GM18873 (cell line): ENCODE measurements at regions not wholly inside any gene's neighbourhood (a gene's known extent, or its start where the extent isn't known, plus 50 kb on each side); places are given as distances from the start of the nearest gene placed in this dataset.
"Not testable (repeated sequence)": the region's sequence is repeated elsewhere in the genome, so short reads cannot be mapped to it uniquely, and the experiment has no call there.

Source experiments
- ATAC-seq: cut with Tn5 transposase; IDR thresholded peaks from one replicate; pipeline ENCODE4 v1.9.1; 2021; ENCODE audit warnings: mild to moderate bottlenecking, moderate library complexity, moderate number of reproducible peaks; ENCODE audit not compliant: unreplicated experiment, low FRiP score

GRCh38 chr1:177739780-177740179, 230.1 kb downstream of the SEC16B start:
- no peak for ATAC-seq

GRCh38 chr1:177737456-177737855, 232.4 kb downstream of the SEC16B start:
- no peak for ATAC-seq

DNA sequence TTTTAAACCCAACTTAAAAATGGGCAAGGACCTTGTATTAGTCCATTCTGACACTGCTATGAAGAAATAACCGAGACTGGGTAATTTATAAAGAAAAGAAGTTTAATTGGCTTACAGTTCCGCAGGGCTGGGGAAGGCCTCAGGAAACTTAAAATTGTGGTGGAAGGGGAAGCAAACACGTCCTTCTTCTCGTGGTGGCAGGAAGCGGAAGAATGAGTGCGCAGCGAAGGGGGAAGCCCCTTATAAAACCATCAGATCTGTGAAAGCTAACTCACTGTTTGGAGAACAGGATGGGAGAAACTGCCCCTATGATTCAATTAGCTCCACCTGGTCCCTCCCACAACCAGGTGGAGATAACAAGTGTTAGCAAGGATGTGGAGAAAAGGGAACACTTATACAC, 237.7 kb downstream of the SEC16B start:
- no peak for ATAC-seq

DNA sequence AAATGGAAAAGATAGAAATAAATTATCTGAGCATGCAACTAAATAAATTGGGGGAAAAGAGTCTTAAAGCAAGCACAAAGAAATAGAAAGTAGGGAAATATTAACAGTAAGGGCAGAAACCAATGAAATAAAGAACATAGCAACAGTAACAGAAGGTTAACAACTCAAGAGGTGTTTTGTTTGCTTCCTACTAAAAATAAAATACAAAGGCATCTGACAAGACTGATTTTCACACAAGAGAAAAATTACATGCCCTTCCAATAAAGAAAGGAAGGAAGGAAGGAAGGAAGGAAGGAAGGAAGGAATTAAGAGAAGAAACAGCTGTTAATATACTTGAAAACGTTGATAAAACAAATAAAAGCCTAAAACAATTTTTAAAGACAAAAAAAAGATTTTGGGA, 240.2 kb downstream of the SEC16B start:
- no peak for ATAC-seq

DNA sequence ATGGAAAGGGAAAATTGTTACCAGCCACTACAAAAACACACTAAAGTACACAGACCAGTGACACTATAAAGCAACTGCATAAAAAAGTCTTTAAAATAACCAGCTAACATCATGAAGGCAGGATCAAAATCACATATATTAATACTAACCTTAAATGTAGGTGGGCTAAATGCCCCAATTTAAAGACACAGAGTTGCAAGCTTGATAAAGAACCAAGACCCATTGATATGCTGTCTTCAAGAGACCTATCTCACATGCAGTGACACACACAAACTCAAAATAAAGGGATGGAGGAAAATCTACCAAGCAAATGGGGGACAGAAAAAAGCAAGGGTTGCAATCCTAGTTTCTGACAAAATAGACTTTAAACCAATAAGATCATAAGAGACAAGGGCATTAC, 246.3 kb downstream of the SEC16B start:
- ATAC-seq: no peak

DNA sequence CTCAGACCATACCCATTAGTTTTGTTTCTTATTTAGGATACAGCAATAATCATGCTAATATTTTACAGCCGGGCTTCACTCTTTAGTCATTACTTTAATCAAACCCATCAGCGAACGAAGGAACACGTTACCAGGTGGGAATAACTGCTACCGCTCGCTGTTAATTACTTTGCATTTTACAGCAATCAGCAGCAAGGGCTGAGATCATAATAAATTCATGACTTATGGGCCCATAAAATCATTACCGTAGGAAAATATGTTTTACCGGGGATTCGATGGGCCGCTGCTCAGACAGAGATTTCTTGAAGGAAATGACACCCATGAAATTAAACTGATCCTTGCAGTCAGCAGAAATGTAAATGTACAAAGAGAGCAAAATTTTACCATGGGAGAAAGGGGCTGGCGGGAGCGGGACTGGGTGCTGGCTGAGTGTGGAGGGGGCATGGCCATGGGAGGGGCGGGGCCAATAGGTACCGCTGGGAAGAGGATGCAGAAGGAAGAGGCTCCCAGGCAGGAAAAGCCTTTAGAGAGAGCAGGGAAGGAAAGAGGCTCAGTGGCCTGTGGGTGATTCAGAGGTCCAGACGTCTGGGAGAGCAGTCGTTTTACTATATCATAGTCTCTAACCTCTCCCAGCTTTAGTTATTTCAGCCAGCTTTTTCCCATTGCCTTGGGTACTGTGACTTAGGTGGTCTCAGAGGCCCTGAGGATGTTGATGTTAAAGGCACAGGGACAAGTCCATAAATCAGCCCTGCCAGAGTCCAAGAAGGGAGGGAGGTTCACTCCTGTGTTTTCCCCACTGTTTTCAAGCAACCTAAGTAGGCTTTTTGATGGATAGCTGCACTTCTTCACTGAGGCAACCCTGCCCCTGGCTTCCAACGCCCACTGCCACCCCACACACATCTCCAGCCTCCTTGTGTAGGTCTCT, 258.9 kb downstream of the SEC16B start:
- no peak for ATAC-seq

- ATAC-seq: no peak
Observed at GRCh38 chr1:177708406-177708805, 261.5 kb downstream of the SEC16B start.

DNA sequence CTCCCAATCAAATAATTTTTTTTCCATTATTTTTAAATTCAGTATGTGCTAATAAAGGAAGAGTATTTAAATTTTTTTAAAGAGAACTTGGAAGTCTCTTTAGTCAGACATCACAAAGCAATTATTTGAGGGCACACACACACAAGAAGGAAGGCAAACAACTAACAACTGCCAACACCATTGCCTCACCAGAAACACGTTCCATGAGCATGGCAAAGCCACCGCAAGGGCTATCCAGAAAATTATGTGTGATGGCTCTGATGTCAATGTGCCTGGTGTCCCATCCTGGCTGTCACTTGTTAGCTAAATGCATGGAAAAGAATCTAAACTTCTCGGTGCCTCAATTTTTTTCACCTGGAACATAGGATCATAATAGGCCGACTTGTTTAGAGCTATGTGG, 262.9 kb downstream of the SEC16B start:
- no peak for ATAC-seq

DNA sequence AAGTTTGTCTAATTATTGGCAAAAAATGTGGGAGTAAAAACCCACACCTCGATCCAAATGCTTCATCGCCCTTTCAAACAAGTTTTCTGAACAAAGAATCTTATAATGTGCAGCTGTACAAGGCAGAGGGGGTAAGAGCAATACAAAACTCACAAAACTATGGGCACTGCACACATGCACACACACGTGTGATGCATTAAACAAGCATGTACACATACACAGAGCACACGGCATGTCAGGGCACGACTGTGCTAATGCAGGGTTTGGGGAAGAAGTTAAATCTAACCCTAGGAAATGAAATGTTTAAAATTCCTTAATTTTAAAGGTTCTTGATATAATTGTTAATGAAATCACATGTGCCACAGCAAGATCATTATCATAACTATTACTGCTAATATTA, 264.0 kb downstream of the SEC16B start:
- no peak for ATAC-seq

- ATAC-seq: no peak
Observed at GRCh38 chr1:177703888-177704446, 265.9 kb downstream of the SEC16B start.

GRCh38 chr1:177701654-177702353, 268.1 kb downstream of the SEC16B start:
- no peak for ATAC-seq

- no peak for ATAC-seq
Observed at GRCh38 chr1:177700856-177701255, 269.0 kb downstream of the SEC16B start.

DNA sequence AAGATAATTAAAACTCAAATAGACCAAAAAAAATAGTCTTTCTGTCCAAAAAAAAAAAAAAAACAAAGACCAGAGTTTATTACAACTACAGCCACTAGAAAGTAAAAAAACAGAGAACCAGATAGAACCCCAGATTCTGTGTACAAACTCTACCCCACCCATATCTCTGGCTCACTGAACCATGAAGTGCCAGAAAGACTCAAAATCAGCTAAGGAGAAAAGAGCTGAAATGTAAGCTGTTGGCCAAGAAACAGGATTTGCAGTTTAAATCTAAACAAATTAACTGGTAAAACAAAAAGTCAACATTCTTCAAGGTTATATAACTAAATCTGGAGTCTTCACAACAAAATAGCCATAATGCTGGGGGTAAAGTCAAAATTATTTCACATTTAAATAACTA, 278.9 kb downstream of the SEC16B start:
- no peak for ATAC-seq

DNA sequence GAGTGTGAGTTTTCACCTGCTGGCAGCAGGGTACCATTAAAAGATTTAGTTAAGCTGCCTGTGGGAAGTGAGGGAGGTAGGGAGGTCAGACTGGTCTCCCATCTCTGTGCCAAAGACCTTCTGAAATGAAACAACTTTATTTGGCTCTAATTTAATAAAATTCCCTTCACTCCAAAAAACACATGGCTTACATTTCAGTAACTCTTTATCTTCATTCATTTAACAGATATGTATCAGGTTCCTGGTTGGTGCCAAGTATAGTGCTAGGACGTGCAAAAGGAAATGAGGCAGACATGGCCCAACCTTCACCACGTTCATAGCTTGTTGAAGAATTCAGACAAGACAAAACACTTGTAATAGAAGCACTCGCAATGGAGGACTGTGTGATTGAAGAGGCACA, 282.3 kb downstream of the SEC16B start:
- no peak for ATAC-seq

- ATAC-seq: no peak
Observed at GRCh38 chr1:177686933-177687332, 282.9 kb downstream of the SEC16B start.

GRCh38 chr1:177669161-177669560, 300.7 kb downstream of the SEC16B start:
- ATAC-seq: no peak

GRCh38 chr1:177665935-177666334, 303.9 kb downstream of the SEC16B start:
- ATAC-seq: no peak

DNA sequence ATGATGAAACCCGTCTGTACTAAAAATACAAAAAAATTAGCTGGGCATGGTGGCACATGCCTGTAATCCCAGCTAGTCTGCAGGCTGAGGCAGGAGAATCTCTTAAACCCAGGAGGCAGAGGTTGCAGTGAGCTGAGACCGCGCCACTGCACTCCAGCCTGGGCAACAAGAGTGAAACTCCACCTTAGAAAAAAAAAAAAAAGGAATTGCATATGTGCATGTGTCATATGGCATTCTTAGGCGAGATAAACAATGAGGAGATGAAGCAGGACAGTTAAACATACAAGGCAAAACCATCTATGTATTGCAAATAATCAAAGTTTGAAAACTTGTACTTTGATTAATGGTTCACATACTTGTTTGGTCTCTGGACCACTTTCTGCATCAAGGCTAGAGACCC, 305.1 kb downstream of the SEC16B start:
- not testable (repeated sequence) for ATAC-seq

GRCh38 chr1:177660188-177660587, 309.7 kb downstream of the SEC16B start:
- ATAC-seq: no peak

- ATAC-seq: no peak
Observed at GRCh38 chr1:177659281-177659680, 310.6 kb downstream of the SEC16B start.

DNA sequence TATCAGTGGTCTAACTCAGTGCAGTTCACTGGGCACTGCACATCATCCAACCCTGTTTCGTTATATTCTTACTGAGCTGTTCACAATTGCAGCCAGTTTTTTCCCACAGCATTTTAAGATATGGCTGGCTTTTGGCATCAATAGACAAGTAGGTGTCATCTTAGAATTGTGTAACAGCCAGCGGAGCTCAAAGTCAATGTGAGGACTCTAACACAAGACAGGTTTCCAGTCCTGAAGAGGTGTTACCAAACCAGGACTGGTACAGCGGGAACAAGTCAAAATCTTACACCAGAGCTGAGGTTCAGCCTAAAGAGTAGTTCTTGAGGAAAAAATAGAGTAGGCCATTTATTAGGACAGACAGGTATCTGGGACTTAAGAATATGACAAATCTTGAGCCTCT, 313.3 kb downstream of the SEC16B start:
- ATAC-seq: no peak
